ENCODE measurements at regions not wholly inside any gene's neighbourhood (a gene's known extent, or its start where the extent isn't known, plus 50 kb on each side); places are given as distances from the start of the nearest gene placed in this dataset.

DNA sequence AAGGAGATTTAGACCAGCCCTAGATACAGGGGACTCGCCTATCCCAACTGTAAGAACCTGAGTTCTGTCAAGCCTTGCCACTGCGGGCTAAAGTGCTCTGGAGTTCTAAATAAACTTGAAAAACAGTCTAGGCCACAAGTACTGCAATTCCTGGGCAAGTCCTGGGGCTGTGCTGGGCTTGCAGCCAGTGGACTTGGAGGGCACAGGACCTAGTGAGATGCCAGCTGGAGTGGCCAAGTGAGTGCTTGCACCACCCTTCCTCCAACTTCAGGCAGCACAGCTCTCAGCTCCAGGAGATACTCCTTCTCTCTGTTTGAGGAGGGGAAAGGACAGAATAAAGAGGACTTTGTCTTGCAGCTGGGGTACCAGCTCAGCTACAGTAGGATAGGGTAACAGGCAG, 307.6 kb upstream of the FBXO33 start:
- H3K79me2 ChIP-seq (replicated peaks; ENCODE audit: insufficient read depth, low read length) = no peaks in the 10 kb centered on the region
- H3F3A ChIP-seq (ENCODE audit: insufficient read depth, low read length, poor library complexity, severe bottlenecking) = no peaks in the 10 kb centered on the region
- H3K4me3 ChIP-seq (ENCODE audit: low read length) = no peak overlapping the region
- no peaks in the 10 kb centered on the region for H3K36me3 ChIP-seq (ENCODE audit: insufficient read depth, low read length)
- H3K27ac ChIP-seq (ENCODE audit: low read length) = no peak overlapping the region
- no peak overlapping the region for H2AFZ ChIP-seq (ENCODE audit: low read depth, low read length)
- no peaks in the 10 kb centered on the region for H3K9me3 ChIP-seq (ENCODE audit: low read length)
- no peaks in the 10 kb centered on the region for H3K9me2 ChIP-seq (ENCODE audit: insufficient read depth, low read length)
- no peak overlapping the region for H3K4me2 ChIP-seq (ENCODE audit: low read length)
- H3K27me3 ChIP-seq (ENCODE audit: insufficient read depth, low read depth, low read length) = no peaks in the 10 kb centered on the region
- TF ChIP-seq RAD21 (conservative IDR thresholded peaks at IDR 0.05) (no peak), EP300 (conservative IDR thresholded peaks at IDR 0.05; ENCODE audit: poor library complexity, severe bottlenecking) (no peak), POLR2AphosphoS5 (IDR thresholded peaks at IDR 0.05) (no peak)
- no peaks in the 10 kb centered on the region for H4K20me1 ChIP-seq (ENCODE audit: insufficient read depth)
- no peak overlapping the region for H3K9ac ChIP-seq (ENCODE audit: low read length)

DNA sequence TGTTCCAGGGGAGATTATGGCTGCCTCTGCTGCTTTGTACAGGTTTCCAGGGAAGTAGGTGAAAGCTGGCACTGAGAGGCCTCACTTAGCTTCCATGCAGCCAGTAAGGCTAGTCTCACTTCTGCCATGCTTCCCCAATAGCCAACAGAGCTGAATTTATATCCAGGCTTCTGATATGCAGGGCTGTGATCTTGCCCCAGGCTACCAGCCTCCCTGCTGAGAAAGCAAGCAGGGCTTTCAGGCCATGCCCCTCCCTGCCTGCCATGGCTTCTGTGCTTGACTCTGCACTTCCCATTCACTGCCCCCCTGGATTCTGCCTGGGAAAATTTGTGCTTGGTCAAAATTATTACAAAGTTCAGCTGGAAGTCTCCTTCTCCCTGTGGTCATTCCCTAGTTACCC, 302.1 kb upstream of the FBXO33 start:
- Histone ChIP-seq H3K27ac (ENCODE audit: low read length) (no peak overlapping the region), H3K79me2 (replicated peaks; ENCODE audit: insufficient read depth, low read length) (no peaks in the 10 kb centered on the region), H3K9ac (ENCODE audit: low read length) (no peak overlapping the region), H2AFZ (ENCODE audit: low read depth, low read length) (no peak overlapping the region), H3K27me3 (ENCODE audit: insufficient read depth, low read depth, low read length) (no peaks in the 10 kb centered on the region), H3K9me3 (ENCODE audit: low read length) (no peaks in the 10 kb centered on the region), H3K9me2 (ENCODE audit: insufficient read depth, low read length) (no peaks in the 10 kb centered on the region), H3F3A (ENCODE audit: insufficient read depth, low read length, poor library complexity, severe bottlenecking) (no peaks in the 10 kb centered on the region), H3K4me2 (ENCODE audit: low read length) (no peak overlapping the region), H4K20me1 (ENCODE audit: insufficient read depth) (no peaks in the 10 kb centered on the region), H3K36me3 (ENCODE audit: insufficient read depth, low read length) (no peaks in the 10 kb centered on the region), H3K4me3 (ENCODE audit: low read length) (no peak overlapping the region)
- TF ChIP-seq, protein P1, sequence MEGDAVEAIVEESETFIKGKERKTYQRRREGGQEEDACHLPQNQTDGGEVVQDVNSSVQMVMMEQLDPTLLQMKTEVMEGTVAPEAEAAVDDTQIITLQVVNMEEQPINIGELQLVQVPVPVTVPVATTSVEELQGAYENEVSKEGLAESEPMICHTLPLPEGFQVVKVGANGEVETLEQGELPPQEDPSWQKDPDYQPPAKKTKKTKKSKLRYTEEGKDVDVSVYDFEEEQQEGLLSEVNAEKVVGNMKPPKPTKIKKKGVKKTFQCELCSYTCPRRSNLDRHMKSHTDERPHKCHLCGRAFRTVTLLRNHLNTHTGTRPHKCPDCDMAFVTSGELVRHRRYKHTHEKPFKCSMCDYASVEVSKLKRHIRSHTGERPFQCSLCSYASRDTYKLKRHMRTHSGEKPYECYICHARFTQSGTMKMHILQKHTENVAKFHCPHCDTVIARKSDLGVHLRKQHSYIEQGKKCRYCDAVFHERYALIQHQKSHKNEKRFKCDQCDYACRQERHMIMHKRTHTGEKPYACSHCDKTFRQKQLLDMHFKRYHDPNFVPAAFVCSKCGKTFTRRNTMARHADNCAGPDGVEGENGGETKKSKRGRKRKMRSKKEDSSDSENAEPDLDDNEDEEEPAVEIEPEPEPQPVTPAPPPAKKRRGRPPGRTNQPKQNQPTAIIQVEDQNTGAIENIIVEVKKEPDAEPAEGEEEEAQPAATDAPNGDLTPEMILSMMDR (IDR thresholded peaks at IDR 0.05; ENCODE audit: poor library complexity, severe bottlenecking) = no peak
- no peak for TF ChIP-seq SMC3 (conservative IDR thresholded peaks at IDR 0.05; ENCODE audit: poor library complexity)
- TF ChIP-seq MXI1 (conservative IDR thresholded peaks at IDR 0.05; ENCODE audit: poor library complexity, severe bottlenecking) = no peak
- TF ChIP-seq EP300 (conservative IDR thresholded peaks at IDR 0.05; ENCODE audit: poor library complexity, severe bottlenecking) = no peak
- no peak for TF ChIP-seq TAF1 (IDR thresholded peaks at IDR 0.05; ENCODE audit: low read depth)
- no peak for TF ChIP-seq POLR2AphosphoS5 (IDR thresholded peaks at IDR 0.05)
- no peak for TF ChIP-seq RAD21 (conservative IDR thresholded peaks at IDR 0.05)
- TF ChIP-seq, protein P2, sequence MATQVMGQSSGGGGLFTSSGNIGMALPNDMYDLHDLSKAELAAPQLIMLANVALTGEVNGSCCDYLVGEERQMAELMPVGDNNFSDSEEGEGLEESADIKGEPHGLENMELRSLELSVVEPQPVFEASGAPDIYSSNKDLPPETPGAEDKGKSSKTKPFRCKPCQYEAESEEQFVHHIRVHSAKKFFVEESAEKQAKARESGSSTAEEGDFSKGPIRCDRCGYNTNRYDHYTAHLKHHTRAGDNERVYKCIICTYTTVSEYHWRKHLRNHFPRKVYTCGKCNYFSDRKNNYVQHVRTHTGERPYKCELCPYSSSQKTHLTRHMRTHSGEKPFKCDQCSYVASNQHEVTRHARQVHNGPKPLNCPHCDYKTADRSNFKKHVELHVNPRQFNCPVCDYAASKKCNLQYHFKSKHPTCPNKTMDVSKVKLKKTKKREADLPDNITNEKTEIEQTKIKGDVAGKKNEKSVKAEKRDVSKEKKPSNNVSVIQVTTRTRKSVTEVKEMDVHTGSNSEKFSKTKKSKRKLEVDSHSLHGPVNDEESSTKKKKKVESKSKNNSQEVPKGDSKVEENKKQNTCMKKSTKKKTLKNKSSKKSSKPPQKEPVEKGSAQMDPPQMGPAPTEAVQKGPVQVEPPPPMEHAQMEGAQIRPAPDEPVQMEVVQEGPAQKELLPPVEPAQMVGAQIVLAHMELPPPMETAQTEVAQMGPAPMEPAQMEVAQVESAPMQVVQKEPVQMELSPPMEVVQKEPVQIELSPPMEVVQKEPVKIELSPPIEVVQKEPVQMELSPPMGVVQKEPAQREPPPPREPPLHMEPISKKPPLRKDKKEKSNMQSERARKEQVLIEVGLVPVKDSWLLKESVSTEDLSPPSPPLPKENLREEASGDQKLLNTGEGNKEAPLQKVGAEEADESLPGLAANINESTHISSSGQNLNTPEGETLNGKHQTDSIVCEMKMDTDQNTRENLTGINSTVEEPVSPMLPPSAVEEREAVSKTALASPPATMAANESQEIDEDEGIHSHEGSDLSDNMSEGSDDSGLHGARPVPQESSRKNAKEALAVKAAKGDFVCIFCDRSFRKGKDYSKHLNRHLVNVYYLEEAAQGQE (IDR thresholded peaks at IDR 0.05; ENCODE audit: borderline replicate concordance) = no peak
- TF ChIP-seq EZH2 (IDR thresholded peaks at IDR 0.05; ENCODE audit: borderline replicate concordance, insufficient read depth, low read length, poor library complexity, severe bottlenecking) = no peak

- H4K20me1 ChIP-seq (ENCODE audit: insufficient read depth) = no peaks in the 10 kb centered on the region
- TF ChIP-seq RAD21 (conservative IDR thresholded peaks at IDR 0.05) (no peak), MXI1 (conservative IDR thresholded peaks at IDR 0.05; ENCODE audit: poor library complexity, severe bottlenecking) (no peak), EZH2 (IDR thresholded peaks at IDR 0.05; ENCODE audit: borderline replicate concordance, insufficient read depth, low read length, poor library complexity, severe bottlenecking) (no peak), TAF1 (IDR thresholded peaks at IDR 0.05; ENCODE audit: low read depth) (no peak), POLR2AphosphoS5 (IDR thresholded peaks at IDR 0.05) (no peak), EP300 (conservative IDR thresholded peaks at IDR 0.05; ENCODE audit: poor library complexity, severe bottlenecking) (no peak), SMC3 (conservative IDR thresholded peaks at IDR 0.05; ENCODE audit: poor library complexity) (no peak)
- TF ChIP-seq, protein P2 (IDR thresholded peaks at IDR 0.05; ENCODE audit: borderline replicate concordance) = no peak
These were observed 301.5 kb upstream of the FBXO33 start for GRCh38 chr14:39733741-39734140.

More at GRCh38 chr14:39733741-39734140, 301.5 kb upstream of the FBXO33 start:
- no peaks in the 10 kb centered on the region for H3K9me2 ChIP-seq (ENCODE audit: insufficient read depth, low read length)
- no peak overlapping the region for H3K27ac ChIP-seq (ENCODE audit: low read length)
- no peaks in the 10 kb centered on the region for H3F3A ChIP-seq (ENCODE audit: insufficient read depth, low read length, poor library complexity, severe bottlenecking)
- no peak overlapping the region for H2AFZ ChIP-seq (ENCODE audit: low read depth, low read length)
- no peaks in the 10 kb centered on the region for H3K36me3 ChIP-seq (ENCODE audit: insufficient read depth, low read length)
- no peaks in the 10 kb centered on the region for H3K9me3 ChIP-seq (ENCODE audit: low read length)
- H3K4me2 ChIP-seq (ENCODE audit: low read length) = no peak overlapping the region
- no peaks in the 10 kb centered on the region for H3K79me2 ChIP-seq (replicated peaks; ENCODE audit: insufficient read depth, low read length)
- H3K4me3 ChIP-seq (ENCODE audit: low read length) = no peak overlapping the region
- no peaks in the 10 kb centered on the region for H3K27me3 ChIP-seq (ENCODE audit: insufficient read depth, low read depth, low read length)
- no peak overlapping the region for H3K9ac ChIP-seq (ENCODE audit: low read length)

All from neural cell (in vitro differentiated cells).